ENCODE measurements at regions not wholly inside any gene's neighbourhood (a gene's known extent, or its start where the extent isn't known, plus 50 kb on each side); places are given as distances from the start of the nearest gene placed in this dataset.

GRCh38 chr6:40645043-40645442, 57.9 kb upstream of the LRFN2 start:
- in situ Hi-C loops (cut with HindIII; ENCODE audit: low sequenced_read_pairs), result no loop called here

- in situ Hi-C loops (cut with HindIII; ENCODE audit: low sequenced_read_pairs), result no loop called here
Measured at GRCh38 chr6:40642837-40643236, 55.7 kb upstream of the LRFN2 start.

GRCh38 chr6:40642190-40642589, 55.0 kb upstream of the LRFN2 start:
- in situ Hi-C loops (cut with HindIII; ENCODE audit: low sequenced_read_pairs), result no loop called here

- in situ Hi-C loops (cut with HindIII; ENCODE audit: low sequenced_read_pairs), result no loop called here
Measured at GRCh38 chr6:40640599-40641227, 53.5 kb upstream of the LRFN2 start.
